IMR-90 (cell line): ENCODE measurements at regions not wholly inside any gene's neighbourhood (a gene's known extent, or its start where the extent isn't known, plus 50 kb on each side); places are given as distances from the start of the nearest gene placed in this dataset.
A peak's percentile ranks its signal among the peaks of the same experiment; 100 is the strongest.

ENCODE experiments used
- ATAC-seq: fragments of 200-7000 bp; cut with Tn5 transposase; 2 replicates; pipeline ENCODE4 v1.9.1; 2020; ENCODE audit warnings: low read depth, mild to moderate bottlenecking, moderate library complexity
- BruUV-seq: library from RNA; stranded (reverse); fragments of 400-500 nt; replicated peaks from 2 replicates; lab custom pipeline; 2021; lab: Mats Ljungman, UMichigan
- CTCF ChIA-PET: fragments of 300-600 bp; formaldehyde crosslinking; extraction: SDS; loops from one replicate; lab custom pipeline; 2021; ENCODE audit warnings: antibody characterized with exemption; lab: Yijun Ruan, JAX
- POLR2A ChIA-PET: fragments of 300-600 bp; sonication (Branson Sonifier 250); formaldehyde crosslinking; loops from one replicate; lab custom pipeline; 2022; ENCODE audit warnings: antibody characterized with exemption; ENCODE audit not compliant: unreplicated experiment; lab: Charles Lee
- DNase-seq: peaks from one replicate; pipeline ENCODE4 v3.0.0; 2013
- H2AFZ ChIP-seq: replicated peaks from 2 replicates; pipeline ENCODE3; 2013; ENCODE audit warnings: low read length, mild to moderate bottlenecking; ENCODE audit not compliant: poor library complexity
- H2AK5ac ChIP-seq: 2 replicates; pipeline ENCODE4 v1.6.1; 2013; ENCODE audit warnings: low read depth, low read length, inconsistent platforms
- H2AK9ac ChIP-seq: replicated peaks from 2 replicates; pipeline ENCODE3; 2013; ENCODE audit warnings: mild to moderate bottlenecking, low read depth, low read length, moderate library complexity; ENCODE audit not compliant: poor library complexity
- H2BK120ac ChIP-seq: 2 replicates; pipeline ENCODE4 v1.6.1; 2013; ENCODE audit warnings: low read depth, low read length, inconsistent platforms
- H2BK15ac ChIP-seq: 3 replicates; pipeline ENCODE4 v1.6.1; 2013; ENCODE audit warnings: low read depth, low read length, inconsistent platforms
- H2BK20ac ChIP-seq: 2 replicates; pipeline ENCODE4 v1.6.1; 2013; ENCODE audit warnings: low read depth, mild to moderate bottlenecking, inconsistent platforms, low read length, moderate library complexity
- H2BK5ac ChIP-seq: 2 replicates; pipeline ENCODE4 v1.6.1; 2013; ENCODE audit warnings: mild to moderate bottlenecking, low read depth, low read length, inconsistent platforms; ENCODE audit not compliant: poor library complexity, severe bottlenecking
- H3K14ac ChIP-seq: replicated peaks from 2 replicates; pipeline ENCODE4 v1.6.1; 2013; ENCODE audit warnings: low read depth, low read length, inconsistent platforms
- H3K18ac ChIP-seq: 2 replicates; pipeline ENCODE4 v1.6.1; 2013; ENCODE audit warnings: low read depth, low read length, control low read depth
- H3K23ac ChIP-seq: 2 replicates; pipeline ENCODE4 v1.6.1; 2013; ENCODE audit warnings: low read depth, low read length, inconsistent platforms
- H3K27ac ChIP-seq: 2 replicates; pipeline ENCODE4 v1.5.1; 2013; ENCODE audit warnings: mild to moderate bottlenecking, control low read depth, low read length; ENCODE audit not compliant: insufficient read depth
- H3K27me3 ChIP-seq: 2 replicates; pipeline ENCODE4 v1.6.1; 2013; ENCODE audit warnings: low read length; ENCODE audit not compliant: control insufficient read depth, insufficient read depth
- H3K36me3 ChIP-seq: 2 replicates; pipeline ENCODE4 v1.6.1; 2013; ENCODE audit warnings: low read length, mixed read lengths; ENCODE audit not compliant: control insufficient read depth, insufficient read depth
- H3K4ac ChIP-seq: 2 replicates; pipeline ENCODE4 v1.6.1; 2013; ENCODE audit warnings: low read depth, low read length, inconsistent platforms
- H3K4me1 ChIP-seq: 2 replicates; pipeline ENCODE4 v1.6.1; 2013; ENCODE audit warnings: low read length, mixed read lengths; ENCODE audit not compliant: control insufficient read depth, insufficient read depth
- H3K4me2 ChIP-seq: 2 replicates; pipeline ENCODE4 v1.6.1; 2013; ENCODE audit warnings: low read depth, mild to moderate bottlenecking, control low read depth, low read length, moderate library complexity
- H3K4me3 ChIP-seq: 2 replicates; pipeline ENCODE4 v1.5.1; 2013; ENCODE audit warnings: low read depth, mild to moderate bottlenecking, control low read depth, low read length, moderate library complexity; ENCODE audit not compliant: insufficient read depth
- H3K56ac ChIP-seq: 2 replicates; pipeline ENCODE4 v1.6.1; 2013; ENCODE audit warnings: low read length, inconsistent platforms; ENCODE audit not compliant: insufficient read depth; ENCODE audit errors: extremely low read depth
- H3K79me1 ChIP-seq, 2 experiments: 2 replicates each; pipeline ENCODE4 v1.6.1; 2013; ENCODE audit warnings: low read length in 2 of 2, inconsistent platforms in 1 of 2, low read depth in 1 of 2
- H3K9ac ChIP-seq: 2 replicates; pipeline ENCODE4 v1.6.1; 2013; ENCODE audit warnings: low read depth, low read length, control low read depth
- H3K9me1 ChIP-seq: 2 replicates; pipeline ENCODE4 v1.6.1; 2013; ENCODE audit warnings: low read length, inconsistent platforms; ENCODE audit not compliant: insufficient read depth
- H3K9me3 ChIP-seq: 2 replicates; pipeline ENCODE4 v1.6.1; 2013; ENCODE audit warnings: low read length; ENCODE audit not compliant: control insufficient read depth, insufficient read depth
- H4K20me1 ChIP-seq: 2 replicates; pipeline ENCODE4 v1.6.1; 2013; ENCODE audit warnings: low read length, inconsistent platforms; ENCODE audit not compliant: insufficient read depth
- H4K5ac ChIP-seq: 2 replicates; pipeline ENCODE4 v1.6.1; 2013; ENCODE audit warnings: mild to moderate bottlenecking, low read depth, low read length, control low read depth
- H4K8ac ChIP-seq, 2 experiments: 2 replicates each; pipeline ENCODE4 v1.6.1; 2013; ENCODE audit warnings: low read depth in 2 of 2, low read length in 2 of 2, control low read depth in 1 of 2, inconsistent platforms in 1 of 2
- H4K91ac ChIP-seq: 2 replicates; pipeline ENCODE4 v1.6.1; 2013; ENCODE audit warnings: low read depth, low read length, inconsistent platforms; ENCODE audit not compliant: insufficient read depth
- BHLHE40 ChIP-seq: fragments of 150-350 bp; IDR thresholded peaks from 2 replicates; pipeline ENCODE4 v1.6.1; 2016; ENCODE audit warnings: mild to moderate bottlenecking, low read depth, low read length
- CEBPB ChIP-seq: IDR thresholded peaks from 2 replicates; pipeline ENCODE4 v1.6.1; 2012; ENCODE audit warnings: low read depth, low read length, improper control_type of control experiment
- CHD1 ChIP-seq: IDR thresholded peaks from 2 replicates; pipeline ENCODE4 v1.6.1; 2012; ENCODE audit warnings: low read depth, low read length, improper control_type of control experiment
- FOS ChIP-seq: fragments of 150-350 bp; IDR thresholded peaks from 2 replicates; pipeline ENCODE4 v1.6.1; 2016; ENCODE audit warnings: low read depth, low read length
- MAFK ChIP-seq: IDR thresholded peaks from 2 replicates; pipeline ENCODE4 v1.6.1; 2012; ENCODE audit warnings: low read depth, low read length, improper control_type of control experiment
- MAZ ChIP-seq: IDR thresholded peaks from 2 replicates; pipeline ENCODE4 v1.6.1; 2012; ENCODE audit warnings: low read depth, mild to moderate bottlenecking, low read length, improper control_type of control experiment, moderate library complexity, borderline replicate concordance
- MXI1 ChIP-seq: IDR thresholded peaks from 2 replicates; pipeline ENCODE4 v1.6.1; 2012; ENCODE audit warnings: low read depth, mild to moderate bottlenecking, low read length, moderate library complexity, borderline replicate concordance
- NFE2L2 ChIP-seq: fragments of 150-350 bp; IDR thresholded peaks from 2 replicates; pipeline ENCODE4 v1.6.1; 2016; ENCODE audit warnings: low read depth, mild to moderate bottlenecking, low read length
- POLR2A ChIP-seq: IDR thresholded peaks from 2 replicates; pipeline ENCODE4 v1.6.1; 2012; ENCODE audit warnings: mild to moderate bottlenecking, low read depth, low read length
- RAD21 ChIP-seq: IDR thresholded peaks from 2 replicates; pipeline ENCODE4 v1.6.1; 2012; ENCODE audit warnings: low read length, improper control_type of control experiment
- RCOR1 ChIP-seq: IDR thresholded peaks from 2 replicates; pipeline ENCODE4 v1.6.1; 2012; ENCODE audit warnings: mild to moderate bottlenecking, low read length, improper control_type of control experiment; ENCODE audit not compliant: insufficient replicate concordance
- RFX5 ChIP-seq: IDR thresholded peaks from 2 replicates; pipeline ENCODE4 v1.8.0; 2012; ENCODE audit warnings: low read depth, mild to moderate bottlenecking, low read length, moderate library complexity
- SMC3 ChIP-seq: fragments of 150-350 bp; IDR thresholded peaks from 2 replicates; pipeline ENCODE4 v1.6.1; 2016; ENCODE audit warnings: low read depth, mild to moderate bottlenecking, antibody characterized with exemption, low read length, moderate library complexity
- WGBS, 2 experiments: methylation state at CpG; one replicate each; pipeline versions ENCODE4 v1.1.5 to v1.1.7; 2013; ENCODE audit warnings: missing lambda C conversion rate in 2 of 2; ENCODE audit not compliant: insufficient read length in 1 of 2; ENCODE audit errors: extremely low coverage in 2 of 2; 5-methylcytosine and 5-hydroxymethylcytosine counted together
- dilution Hi-C: fragments of 300-500 bp; cut with HindIII; formaldehyde crosslinking; loops from one replicate; pipeline ENCODE4 v1.14.3; 2018; ENCODE audit warnings: low sequenced_read_pairs; ENCODE audit not compliant: unreplicated experiment
- in situ Hi-C: fragments of 300-500 bp; cut with MboI; formaldehyde crosslinking; loops from 3 replicates; pipeline ENCODE4 v1.14.3; 2019; ENCODE audit warnings: low sequenced_read_pairs, inconsistent platforms, mixed read lengths
- intact Hi-C: fragments of 100-400 bp; cut with micrococcal nuclease; formaldehyde crosslinking; loops from 2 replicates; pipeline ENCODE4 v1.10.0; 2022
- TF ChIP-seq, protein P1 (sequence below): fragments of 150-350 bp; IDR thresholded peaks from 2 replicates; pipeline ENCODE4 v1.6.1; 2017; ENCODE audit warnings: mild to moderate bottlenecking, antibody characterized with exemption, low read length, low read depth
- TF ChIP-seq, protein P2 (sequence below): conservative IDR thresholded peaks from 2 replicates; pipeline ENCODE4 v1.5.1; 2012; ENCODE audit warnings: mild to moderate bottlenecking, low read depth, low read length, improper control_type of control experiment

DNA sequence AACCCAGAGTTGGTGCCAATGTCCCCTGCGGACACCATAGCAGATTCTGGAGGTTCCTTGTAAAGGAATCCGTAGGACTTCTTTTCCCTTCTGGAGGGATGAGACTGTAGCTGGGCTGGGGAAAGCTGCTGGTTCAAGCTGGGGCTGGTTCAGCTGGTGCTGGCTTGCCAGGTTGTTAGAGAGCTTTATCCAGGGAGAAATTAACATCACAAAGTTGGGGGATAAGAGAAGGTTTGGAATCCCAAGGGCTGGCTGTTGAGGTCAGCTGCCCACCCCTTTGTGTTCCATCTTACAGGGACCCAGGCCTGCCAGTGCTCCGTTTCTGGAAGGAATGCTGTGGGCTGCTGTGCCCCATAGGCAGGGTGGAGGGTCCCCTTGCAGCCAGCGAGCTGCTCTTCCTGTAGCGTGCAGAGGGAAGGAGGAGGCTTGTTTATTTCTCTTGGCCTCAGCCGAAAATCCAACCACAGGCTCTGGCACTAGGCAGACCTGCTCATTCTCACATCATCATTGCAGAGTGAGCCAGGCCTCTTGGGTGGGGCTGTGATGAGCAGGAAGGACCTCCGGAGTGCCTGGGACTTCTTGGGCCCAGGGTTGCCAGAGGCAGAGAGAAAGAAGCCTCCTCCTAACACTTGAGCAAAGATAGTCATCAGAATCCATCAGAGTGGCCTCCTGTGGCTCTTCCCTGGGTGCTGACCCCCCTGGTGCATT lies 251.1 kb downstream of the SEC14L1 start:
- Histone ChIP-seq H4K91ac (peak overlapping the region; percentile 98), H3K79me1 (peaks cover 16 to 89% of the 10 kb centered on the region in 2 experiments; a peak in 3 of 4 replicates), H3K4me2 (peak overlapping the region; percentile 29), H3K18ac (peak overlapping the region; percentile 65), H4K8ac (peak overlapping the region; percentile 91 to 94), H4K20me1 (peaks cover 54% of the 10 kb centered on the region), H3K4me3 (no peak overlapping the region), H3K23ac (peak overlapping the region; percentile 94), H3K9ac (peak overlapping the region; percentile 73), H2BK5ac (peak overlapping the region; percentile 93), H2BK20ac (peak overlapping the region; percentile 93), H2BK120ac (peak overlapping the region; percentile 96), H3K27ac (peak overlapping the region; percentile 90), H3K27me3 (no peaks in the 10 kb centered on the region), H4K5ac (peak overlapping the region; percentile 46), H3K4ac (peak overlapping the region; percentile 98), H3K9me3 (no peaks in the 10 kb centered on the region), H2AK9ac (peak overlapping the region; percentile 98), H3K56ac (peak overlapping the region; percentile 97), H3K4me1 (peaks cover 67% of the 10 kb centered on the region), H2BK15ac (peak overlapping the region; percentile 85; the same call in 2 of the 3 replicates), H2AK5ac (peak overlapping the region; percentile 98), H3K36me3 (peaks cover 14% of the 10 kb centered on the region; the same call in 1 of the 2 replicates), H2AFZ (peak overlapping the region; percentile 46), H3K14ac (peak overlapping the region; percentile 92), H3K9me1 (peaks cover 52% of the 10 kb centered on the region)
- dilution Hi-C loops: no loop called here
- CTCF ChIA-PET: no interaction called here
- POLR2A ChIA-PET: interaction anchor here (0.9 to 1.0 kb wide), 2 partner anchors 14 to 33 kb away, joined by 3 to 6 read pairs; no protein-coding TSS in a partner anchor
- BruUV-seq: no TSS peak
- peak; percentile 99 for DNase-seq
- WGBS, 2 experiments: no CpG with 5 or more reads among the region's 7 CpGs
- intact Hi-C loops: no loop called here
- ATAC-seq: peak; percentile 85
- in situ Hi-C loops: no loop called here
- TF ChIP-seq MXI1: no peak; the same call in 1 of the 2 replicates
- peak; percentile 89 for TF ChIP-seq MAZ
- peak; percentile 40 for TF ChIP-seq RAD21
- TF ChIP-seq, protein P1, sequence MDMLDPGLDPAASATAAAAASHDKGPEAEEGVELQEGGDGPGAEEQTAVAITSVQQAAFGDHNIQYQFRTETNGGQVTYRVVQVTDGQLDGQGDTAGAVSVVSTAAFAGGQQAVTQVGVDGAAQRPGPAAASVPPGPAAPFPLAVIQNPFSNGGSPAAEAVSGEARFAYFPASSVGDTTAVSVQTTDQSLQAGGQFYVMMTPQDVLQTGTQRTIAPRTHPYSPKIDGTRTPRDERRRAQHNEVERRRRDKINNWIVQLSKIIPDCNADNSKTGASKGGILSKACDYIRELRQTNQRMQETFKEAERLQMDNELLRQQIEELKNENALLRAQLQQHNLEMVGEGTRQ: no peak; the same call in 1 of the 2 replicates
- peak; percentile 27; the same call in 1 of the 2 replicates for TF ChIP-seq SMC3
- peak; percentile 66 for TF ChIP-seq FOS
- TF ChIP-seq CHD1: no peak
- TF ChIP-seq BHLHE40: peak; percentile 84
- TF ChIP-seq RCOR1: peak; percentile 63
- TF ChIP-seq, protein P2, sequence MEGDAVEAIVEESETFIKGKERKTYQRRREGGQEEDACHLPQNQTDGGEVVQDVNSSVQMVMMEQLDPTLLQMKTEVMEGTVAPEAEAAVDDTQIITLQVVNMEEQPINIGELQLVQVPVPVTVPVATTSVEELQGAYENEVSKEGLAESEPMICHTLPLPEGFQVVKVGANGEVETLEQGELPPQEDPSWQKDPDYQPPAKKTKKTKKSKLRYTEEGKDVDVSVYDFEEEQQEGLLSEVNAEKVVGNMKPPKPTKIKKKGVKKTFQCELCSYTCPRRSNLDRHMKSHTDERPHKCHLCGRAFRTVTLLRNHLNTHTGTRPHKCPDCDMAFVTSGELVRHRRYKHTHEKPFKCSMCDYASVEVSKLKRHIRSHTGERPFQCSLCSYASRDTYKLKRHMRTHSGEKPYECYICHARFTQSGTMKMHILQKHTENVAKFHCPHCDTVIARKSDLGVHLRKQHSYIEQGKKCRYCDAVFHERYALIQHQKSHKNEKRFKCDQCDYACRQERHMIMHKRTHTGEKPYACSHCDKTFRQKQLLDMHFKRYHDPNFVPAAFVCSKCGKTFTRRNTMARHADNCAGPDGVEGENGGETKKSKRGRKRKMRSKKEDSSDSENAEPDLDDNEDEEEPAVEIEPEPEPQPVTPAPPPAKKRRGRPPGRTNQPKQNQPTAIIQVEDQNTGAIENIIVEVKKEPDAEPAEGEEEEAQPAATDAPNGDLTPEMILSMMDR: no peak
- TF ChIP-seq RFX5: no peak
- TF ChIP-seq NFE2L2: no peak
- TF ChIP-seq CEBPB: peak; percentile 50; the same call in 1 of the 2 replicates
- peak; percentile 70; the same call in 1 of the 2 replicates for TF ChIP-seq POLR2A
- TF ChIP-seq MAFK: no peak
